NCI-H69 (cell line): ENCODE measurements at regions not wholly inside any gene's neighbourhood (a gene's known extent, or its start where the extent isn't known, plus 50 kb on each side); places are given as distances from the start of the nearest gene placed in this dataset.
"Not testable (repeated sequence)": the region's sequence is repeated elsewhere in the genome, so short reads cannot be mapped to it uniquely, and the experiment has no call there.

ENCODE experiments used
- DNase-seq: peaks from one replicate; lab custom pipeline; 2025; lab: John Stamatoyannopoulos, UW

- no peak for DNase-seq
These were observed 190.1 kb upstream of the AKR1E2 start for GRCh38 chr10:4635883-4636282.

DNA sequence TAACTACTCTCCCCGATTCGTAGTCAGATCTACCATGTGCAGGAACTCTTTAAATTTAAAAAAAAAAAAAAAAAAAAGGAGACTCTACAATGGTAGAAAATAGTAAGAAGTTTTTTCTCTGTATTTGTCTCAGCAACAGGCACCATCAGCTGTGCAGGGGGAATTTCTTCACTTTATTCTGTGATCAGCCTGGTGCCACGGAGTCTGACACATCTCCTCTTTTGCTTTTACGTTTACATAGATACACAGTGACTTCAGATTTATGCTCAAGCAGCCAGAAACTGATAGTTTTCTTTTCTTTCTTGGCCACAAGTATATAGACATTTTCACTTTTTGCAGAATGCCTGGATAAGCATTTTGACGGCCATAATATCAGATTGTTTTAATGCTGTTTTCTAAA, 190.6 kb upstream of the AKR1E2 start:
- no peak for DNase-seq

DNA sequence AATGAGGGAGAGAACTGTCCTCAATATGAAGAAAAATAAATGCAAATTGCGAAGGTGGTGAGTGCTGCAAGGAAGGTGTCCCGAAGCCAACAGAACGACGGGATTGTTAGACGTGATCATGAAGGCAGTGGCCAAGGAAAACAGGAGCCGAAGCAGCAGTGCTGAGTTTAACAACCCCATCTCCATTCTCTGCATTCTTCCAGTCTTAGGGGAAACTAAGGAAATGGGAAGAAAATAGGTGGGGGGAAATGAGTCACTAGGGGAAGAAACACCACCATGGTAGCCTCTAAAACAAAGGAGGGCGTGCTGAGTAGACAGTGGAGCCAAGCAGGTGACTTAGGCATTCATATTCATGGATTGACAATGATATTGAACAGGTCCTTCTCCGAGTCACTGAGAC, 192.2 kb upstream of the AKR1E2 start:
- DNase-seq, result no peak

GRCh38 chr10:4633186-4633585, 192.8 kb upstream of the AKR1E2 start:
- no peak for DNase-seq

- no peak for DNase-seq
These were observed 193.2 kb upstream of the AKR1E2 start for GRCh38 chr10:4632757-4633156.

DNA sequence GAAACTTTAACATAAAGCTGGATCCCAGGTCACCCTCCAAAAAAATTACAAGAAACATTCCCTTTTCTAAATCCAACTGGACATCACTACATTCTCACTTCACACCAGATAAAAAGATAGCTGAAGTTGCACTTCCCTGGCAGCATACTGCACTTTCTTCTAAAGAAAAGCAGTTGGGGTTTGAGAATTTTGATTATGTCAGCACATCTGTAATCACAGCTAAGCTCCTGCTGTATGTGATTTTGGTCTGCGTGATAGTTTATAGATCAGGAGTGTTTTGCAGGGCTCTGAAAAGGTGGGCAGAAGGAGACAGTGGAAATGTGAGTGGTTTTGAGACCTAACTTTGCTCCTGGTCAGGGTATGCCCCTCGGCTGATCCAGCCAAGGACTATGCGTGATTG, 199.1 kb upstream of the AKR1E2 start:
- DNase-seq, result no peak

GRCh38 chr10:4623757-4624420, 202.1 kb upstream of the AKR1E2 start:
- no peak for DNase-seq

- no peak for DNase-seq
These were observed 202.8 kb upstream of the AKR1E2 start for GRCh38 chr10:4623200-4623599.

- DNase-seq, result no peak
These were observed 203.6 kb upstream of the AKR1E2 start for GRCh38 chr10:4622384-4622783.

GRCh38 chr10:4617589-4617988, 208.4 kb upstream of the AKR1E2 start:
- DNase-seq, result no peak

DNA sequence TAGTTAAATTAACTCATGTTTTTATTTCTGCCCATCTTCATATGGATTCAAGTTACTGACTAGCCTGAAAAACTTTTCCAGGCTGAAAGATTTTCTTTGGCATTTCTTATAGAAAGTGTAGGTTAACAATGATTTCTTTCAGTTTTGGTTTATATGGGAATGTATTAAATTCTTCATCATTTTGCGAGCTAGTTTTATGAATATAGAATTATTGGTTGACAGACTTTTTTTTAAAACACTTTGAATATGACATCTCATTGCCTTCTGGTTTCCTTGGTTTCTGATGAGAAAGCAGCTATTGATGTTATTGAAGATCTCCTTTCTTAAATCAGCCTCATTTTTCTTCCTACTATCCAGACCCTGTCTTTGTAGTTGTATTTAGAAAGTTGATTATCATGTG, 211.0 kb upstream of the AKR1E2 start:
- DNase-seq, result no peak

DNA sequence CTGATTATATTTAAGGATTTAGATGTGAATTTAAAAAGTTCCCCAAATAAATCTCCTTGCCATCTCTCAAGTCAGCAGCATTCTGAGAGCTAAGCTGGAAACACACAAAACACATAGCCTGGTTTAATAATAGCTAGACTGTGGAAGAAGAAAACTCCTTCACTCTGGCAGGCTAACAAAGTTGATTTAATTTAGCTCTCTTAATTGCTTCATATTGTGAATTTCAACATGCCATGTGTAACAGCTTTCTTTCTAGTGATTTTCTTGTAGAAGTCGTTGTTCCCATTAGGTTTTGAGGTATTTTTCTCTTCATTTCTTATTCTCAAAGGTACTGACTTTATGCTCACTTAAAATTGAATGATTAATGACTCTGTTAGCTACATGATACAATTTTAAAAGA, 216.8 kb upstream of the AKR1E2 start:
- DNase-seq, result no peak

DNA sequence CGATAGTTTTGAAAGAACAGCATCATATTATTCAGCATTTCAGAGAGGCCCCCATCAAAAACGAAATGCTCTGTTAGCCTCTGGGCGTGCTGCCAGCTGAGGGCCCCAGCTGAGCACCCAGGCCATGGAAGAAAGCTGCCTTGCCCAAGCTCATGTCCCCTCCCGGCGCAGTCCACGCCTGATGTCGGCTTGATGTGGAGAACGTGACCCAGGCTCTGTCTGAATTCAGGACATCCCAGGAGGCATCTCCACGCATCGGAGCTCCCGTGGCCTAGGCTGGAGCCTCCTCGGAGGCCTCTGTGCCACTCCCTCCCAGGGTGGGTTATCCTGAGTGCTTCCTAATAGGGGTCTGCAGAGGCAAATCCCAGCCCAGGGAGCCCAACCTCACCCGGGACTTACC, 218.3 kb upstream of the AKR1E2 start:
- peak; percentile 1 for DNase-seq

DNA sequence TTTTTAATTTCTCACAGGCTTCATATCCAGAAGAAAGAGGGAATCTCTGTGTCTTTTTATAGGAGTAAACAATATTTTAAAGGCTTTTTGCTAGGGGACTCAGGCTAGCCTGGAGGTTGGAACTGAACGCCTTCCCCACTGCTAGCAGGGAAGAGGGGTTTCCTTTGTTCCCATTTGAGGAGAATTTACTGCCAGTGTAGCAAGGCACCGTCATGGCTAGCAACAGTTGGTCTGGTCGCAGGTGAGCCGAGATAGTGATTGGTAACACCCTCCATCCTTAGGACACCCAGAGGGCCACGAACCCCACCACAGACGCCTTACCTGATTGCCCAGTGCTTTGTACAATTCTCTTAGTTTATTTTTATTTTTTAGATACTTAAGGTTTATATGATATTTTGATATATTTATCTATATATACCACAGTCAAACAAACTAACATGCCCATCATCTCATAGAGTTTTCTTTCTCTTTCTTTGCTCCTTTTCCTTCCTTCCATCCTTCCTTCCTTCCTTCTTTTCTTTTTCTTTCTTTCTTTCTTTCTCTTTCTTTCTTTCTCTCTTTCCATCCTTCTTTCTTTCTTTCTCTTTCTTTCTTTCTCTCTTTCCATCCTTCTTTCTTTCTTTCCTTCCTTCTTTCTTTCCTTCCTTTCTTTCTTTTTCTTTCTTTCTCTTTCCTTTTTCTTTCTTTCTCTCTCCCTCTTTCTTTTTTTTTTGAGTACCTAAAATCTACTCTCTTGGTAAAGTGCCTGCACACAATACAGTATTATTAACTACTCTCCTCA, 219.0 kb upstream of the AKR1E2 start:
- DNase-seq, result no peak

DNA sequence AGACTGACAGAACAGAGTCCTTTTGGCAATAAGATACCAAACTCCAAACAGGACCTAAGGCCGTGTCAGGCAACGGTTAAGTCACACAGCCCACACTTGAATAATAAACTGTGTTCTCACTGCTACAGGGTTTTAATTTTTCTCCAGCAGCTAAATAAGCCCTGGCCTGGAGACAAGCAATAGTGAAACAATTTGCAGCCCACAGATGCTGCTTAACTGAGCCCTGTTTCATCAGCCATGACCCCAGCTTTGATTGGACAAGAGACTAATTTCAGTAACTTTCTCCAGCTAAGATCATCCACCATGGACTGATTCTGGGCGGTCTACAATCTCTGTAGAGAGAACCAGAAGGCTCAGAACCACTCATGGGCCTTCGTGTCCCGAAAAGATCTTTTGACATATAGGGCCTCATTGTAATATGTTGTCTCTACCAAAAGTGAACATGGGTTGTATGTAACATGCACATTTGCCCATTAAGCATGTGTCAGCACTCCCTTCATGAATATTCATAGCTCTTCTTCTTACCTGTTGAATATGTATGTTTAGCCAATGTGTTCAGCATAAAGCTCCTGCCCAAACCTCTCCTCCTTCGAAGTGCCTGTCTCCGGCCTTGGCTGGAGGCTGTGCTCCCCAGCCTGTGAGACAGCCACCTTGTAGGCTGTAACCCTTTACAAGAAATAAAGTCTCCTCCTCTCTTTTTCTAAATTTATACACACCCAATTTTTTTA, 223.1 kb upstream of the AKR1E2 start:
- DNase-seq, result no peak

DNA sequence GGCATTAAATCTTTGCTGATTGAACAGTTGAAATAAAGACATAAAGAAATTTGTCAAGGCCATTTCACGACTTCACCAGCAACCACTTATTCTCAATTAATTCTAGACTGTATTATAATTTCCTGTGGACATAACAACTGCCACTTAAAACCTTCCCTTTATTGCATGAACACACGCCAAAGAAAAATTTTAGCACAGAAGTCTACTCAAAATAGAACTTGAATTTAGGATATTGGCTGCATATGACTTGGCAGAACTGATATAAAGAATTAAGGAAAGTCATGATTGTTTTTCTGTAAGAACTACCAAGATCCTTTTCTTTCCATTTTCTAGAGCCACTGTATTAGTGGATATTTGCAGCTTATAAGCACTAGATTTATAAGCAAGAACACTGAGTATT, 226.5 kb upstream of the AKR1E2 start:
- DNase-seq, result no peak

DNA sequence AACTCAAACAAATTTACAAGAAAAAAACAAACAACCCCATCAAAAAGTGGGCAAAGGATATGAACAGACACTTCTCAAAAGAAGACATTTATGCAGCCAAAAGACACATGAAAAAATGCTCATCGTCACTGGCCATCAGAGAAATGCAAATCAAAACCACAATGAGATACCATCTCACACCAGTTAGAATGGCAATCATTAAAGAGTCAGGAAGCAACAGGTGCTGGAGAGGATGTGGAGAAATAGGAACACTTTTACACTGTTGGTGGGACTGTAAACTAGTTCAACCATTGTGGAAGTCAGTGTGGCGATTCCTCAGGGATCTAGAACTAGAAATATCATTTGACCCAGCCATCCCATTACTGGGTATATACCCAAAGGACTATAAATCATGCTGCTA, 228.1 kb upstream of the AKR1E2 start:
- not testable (repeated sequence) for DNase-seq

DNA sequence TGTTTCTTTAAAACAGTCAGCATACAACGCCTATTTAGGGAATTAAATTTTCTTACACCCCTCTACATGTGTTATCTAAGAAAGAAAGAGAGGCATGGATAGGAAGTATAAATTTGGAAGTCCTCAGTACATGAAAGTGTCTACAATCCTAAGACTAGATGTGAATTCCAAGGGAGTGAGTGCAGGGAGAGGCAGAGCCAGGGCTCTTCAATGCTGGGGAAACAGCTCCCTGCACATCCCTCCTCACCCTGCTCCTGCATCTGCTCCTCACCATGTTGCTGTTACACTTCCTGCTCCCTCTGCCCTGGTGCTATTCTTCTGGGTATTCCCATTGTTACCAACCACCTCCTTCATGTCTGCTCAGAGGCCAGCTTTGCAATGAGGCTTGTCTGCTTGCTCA, 229.1 kb upstream of the AKR1E2 start:
- DNase-seq, result no peak

DNA sequence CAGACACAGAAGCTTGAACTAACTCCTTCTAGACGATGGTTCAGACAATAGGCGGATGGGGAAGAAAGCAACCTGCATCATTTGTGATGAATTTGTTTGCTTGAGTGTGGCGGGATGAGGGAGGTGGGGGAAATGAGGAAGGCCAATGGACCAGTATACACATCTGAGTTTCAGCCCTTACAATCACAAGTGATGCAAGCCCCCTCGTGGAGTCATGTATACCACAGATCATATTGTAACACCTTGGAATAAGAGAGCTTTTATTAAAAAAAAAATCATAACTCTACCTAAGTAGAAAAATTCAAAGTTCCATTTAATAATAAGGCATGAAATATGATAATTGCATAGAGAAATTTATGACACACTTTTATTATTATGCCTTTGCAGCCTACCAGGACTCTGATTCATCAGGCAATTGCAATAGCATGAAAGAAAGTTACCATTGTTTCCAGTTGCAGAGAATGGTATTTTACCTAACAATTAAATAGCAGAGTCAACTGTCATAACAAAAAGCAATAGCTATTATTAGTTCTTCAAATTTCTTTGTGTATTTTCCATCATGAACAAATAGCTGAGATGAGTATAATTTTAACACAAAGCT, 230.2 kb upstream of the AKR1E2 start:
- no peak for DNase-seq

DNA sequence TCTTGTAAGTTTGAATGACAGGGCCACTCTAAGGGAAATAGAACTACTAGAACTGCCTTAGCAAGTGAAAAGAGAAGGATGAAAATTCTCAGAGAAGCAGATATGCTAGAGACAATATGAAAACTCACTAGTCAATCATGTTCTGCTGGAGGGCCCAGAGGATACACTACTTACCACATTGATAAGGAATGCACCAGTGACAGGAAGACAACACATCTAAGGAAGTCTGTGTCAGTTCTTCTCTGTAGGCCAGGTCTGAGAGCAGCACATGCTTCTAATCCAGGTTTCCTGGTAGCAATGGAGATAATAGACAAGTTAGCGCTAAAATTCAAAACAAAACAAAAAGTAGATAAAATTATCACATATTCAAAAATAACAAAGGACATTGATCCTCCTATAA, 235.2 kb upstream of the AKR1E2 start:
- no peak for DNase-seq

DNA sequence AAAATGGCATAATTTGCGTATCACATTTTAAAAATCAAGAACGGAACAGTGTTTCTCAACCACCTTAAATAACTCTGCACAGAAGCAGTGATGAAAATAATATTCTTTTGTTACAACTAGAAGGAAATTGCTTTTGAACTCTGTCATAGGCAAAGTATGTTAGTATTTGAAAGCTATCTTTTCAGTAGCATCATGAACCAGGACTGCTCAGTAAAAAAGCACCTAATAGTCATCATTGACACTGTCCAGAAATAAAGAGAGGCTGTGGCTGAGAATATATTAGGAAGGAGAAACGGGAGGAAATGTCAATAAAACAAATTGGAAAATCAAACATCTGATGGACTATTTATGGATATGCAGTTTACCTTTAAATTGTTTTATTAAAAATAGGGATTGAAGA, 237.2 kb upstream of the AKR1E2 start:
- no peak for DNase-seq

- no peak for DNase-seq
These were observed 238.5 kb upstream of the AKR1E2 start for GRCh38 chr10:4587466-4587865.

DNA sequence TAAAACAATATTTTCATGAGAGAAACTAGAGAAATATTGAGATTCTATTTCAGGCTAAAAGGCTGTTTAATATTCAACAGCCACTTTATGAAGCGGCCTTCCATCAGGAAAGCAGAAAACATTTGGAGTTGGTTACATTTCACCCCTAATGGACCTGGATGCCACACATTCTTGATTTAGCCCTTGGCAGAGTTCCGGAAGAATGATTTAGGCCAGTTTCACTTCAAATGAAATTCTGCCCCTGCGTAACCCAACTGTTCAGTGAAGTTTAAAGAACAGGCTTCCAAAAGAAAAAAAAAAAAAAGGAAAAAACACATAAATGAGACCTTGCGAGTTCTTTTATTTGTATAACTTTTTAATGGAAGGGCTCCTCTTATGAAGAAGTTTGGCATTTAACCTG, 239.2 kb upstream of the AKR1E2 start:
- DNase-seq, result no peak
